RWPE2 (cell line): ENCODE measurements at regions not wholly inside any gene's neighbourhood (a gene's known extent, or its start where the extent isn't known, plus 50 kb on each side); places are given as distances from the start of the nearest gene placed in this dataset.

Experiments used
- ATAC-seq: fragments of 200-7000 bp; cut with Tn5 transposase; 3 replicates; pipeline ENCODE4 v1.9.1; 2021; ENCODE audit warnings: low read depth
- DNase-seq: peaks from one replicate; pipeline ENCODE4 v3.0.0-alpha.2; 2020; ENCODE audit warnings: low spot score
- H3K27ac ChIP-seq: fragments of 450-650 bp; 2 replicates; pipeline ENCODE4 v1.5.1; 2017; ENCODE audit warnings: mild to moderate bottlenecking; ENCODE audit not compliant: poor library complexity, severe bottlenecking
- H3K27me3 ChIP-seq: fragments of 250-450 bp; sonication (Bioruptor Pico); 2 replicates; pipeline ENCODE4 v1.5.1; 2021; ENCODE audit warnings: mild to moderate bottlenecking, moderate library complexity; ENCODE audit not compliant: insufficient read depth, poor library complexity, severe bottlenecking
- H3K36me3 ChIP-seq: fragments of 250-450 bp; sonication (Bioruptor Pico); 2 replicates; pipeline ENCODE4 v1.5.1; 2020; ENCODE audit warnings: low read depth, mild to moderate bottlenecking, moderate library complexity
- H3K4me1 ChIP-seq: fragments of 250-450 bp; sonication (Bioruptor Pico); 2 replicates; pipeline ENCODE4 v1.5.1; 2021; ENCODE audit warnings: mild to moderate bottlenecking, moderate library complexity; ENCODE audit not compliant: insufficient read depth, poor library complexity, severe bottlenecking
- H3K4me3 ChIP-seq: fragments of 250-450 bp; sonication (Bioruptor Pico); 2 replicates; pipeline ENCODE4 v1.5.1; 2021; ENCODE audit warnings: mild to moderate bottlenecking, moderate library complexity; ENCODE audit not compliant: severe bottlenecking
- H3K9me3 ChIP-seq: fragments of 250-450 bp; sonication (Bioruptor Pico); 2 replicates; pipeline ENCODE4 v1.5.1; 2021; ENCODE audit warnings: mild to moderate bottlenecking, moderate library complexity; ENCODE audit not compliant: severe bottlenecking
- TF ChIP-seq, protein P1 (sequence below): fragments of 450-650 bp; IDR thresholded peaks from one replicate; pipeline ENCODE4 v1.5.1; 2017; ENCODE audit warnings: mild to moderate bottlenecking, moderate library complexity; ENCODE audit not compliant: poor library complexity, severe bottlenecking

DNA sequence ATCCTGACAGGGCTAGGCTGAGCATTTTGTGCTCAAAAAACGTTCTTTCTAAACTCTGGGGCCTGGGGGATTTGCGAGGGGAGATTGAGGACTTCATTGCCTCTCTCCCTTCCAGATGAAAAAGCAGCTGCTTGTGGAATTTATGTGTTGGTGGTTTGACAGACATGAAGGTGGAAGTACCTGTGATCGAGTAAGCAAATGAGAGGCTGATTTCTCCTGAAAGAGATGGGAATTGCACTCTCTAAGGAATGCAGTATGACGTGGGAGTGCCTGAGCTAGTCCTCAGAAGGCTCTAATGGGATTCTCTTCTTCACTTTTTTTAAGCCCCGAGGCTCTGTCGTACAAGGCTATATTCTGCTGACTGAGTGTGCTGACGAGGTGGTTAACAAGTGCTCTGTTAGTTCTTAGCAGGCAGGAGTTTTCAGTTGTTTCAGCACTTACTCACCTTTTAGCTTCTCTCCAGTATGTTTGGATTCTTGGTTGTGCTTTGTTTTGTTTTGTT lies 426.8 kb upstream of the CNKSR2 start:
- DNase-seq (no peak), ATAC-seq (0 out of 3 replicates have a peak, but pooled peaks have one; percentile 25)
- Histone ChIP-seq H3K27ac (no peak overlapping the region), H3K27me3 (no peaks in the 10 kb centered on the region), H3K4me1 (no peaks in the 10 kb centered on the region), H3K9me3 (no peaks in the 10 kb centered on the region), H3K36me3 (no peaks in the 10 kb centered on the region), H3K4me3 (no peak overlapping the region)
- TF ChIP-seq, protein P1, sequence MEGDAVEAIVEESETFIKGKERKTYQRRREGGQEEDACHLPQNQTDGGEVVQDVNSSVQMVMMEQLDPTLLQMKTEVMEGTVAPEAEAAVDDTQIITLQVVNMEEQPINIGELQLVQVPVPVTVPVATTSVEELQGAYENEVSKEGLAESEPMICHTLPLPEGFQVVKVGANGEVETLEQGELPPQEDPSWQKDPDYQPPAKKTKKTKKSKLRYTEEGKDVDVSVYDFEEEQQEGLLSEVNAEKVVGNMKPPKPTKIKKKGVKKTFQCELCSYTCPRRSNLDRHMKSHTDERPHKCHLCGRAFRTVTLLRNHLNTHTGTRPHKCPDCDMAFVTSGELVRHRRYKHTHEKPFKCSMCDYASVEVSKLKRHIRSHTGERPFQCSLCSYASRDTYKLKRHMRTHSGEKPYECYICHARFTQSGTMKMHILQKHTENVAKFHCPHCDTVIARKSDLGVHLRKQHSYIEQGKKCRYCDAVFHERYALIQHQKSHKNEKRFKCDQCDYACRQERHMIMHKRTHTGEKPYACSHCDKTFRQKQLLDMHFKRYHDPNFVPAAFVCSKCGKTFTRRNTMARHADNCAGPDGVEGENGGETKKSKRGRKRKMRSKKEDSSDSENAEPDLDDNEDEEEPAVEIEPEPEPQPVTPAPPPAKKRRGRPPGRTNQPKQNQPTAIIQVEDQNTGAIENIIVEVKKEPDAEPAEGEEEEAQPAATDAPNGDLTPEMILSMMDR, result no peak

DNA sequence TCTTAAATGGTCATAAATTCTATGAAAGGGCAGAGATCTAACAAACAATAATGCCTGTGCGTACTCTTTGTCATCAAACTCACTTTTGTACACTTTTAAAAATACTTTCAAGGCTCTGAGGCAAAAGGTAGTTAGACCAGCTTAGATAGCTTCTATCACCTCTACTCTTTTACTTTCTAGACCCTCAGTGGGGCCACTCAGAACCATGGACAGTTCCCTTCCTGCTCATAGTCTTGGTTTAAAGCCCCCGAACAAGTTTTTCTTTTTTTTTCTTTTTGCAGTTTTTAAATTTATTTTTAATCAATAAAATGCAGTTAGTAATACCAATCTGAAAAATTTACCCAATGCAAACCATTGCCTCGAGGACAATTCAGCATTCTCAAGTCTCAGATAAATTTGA lies 460.5 kb upstream of the CNKSR2 start:
- no peak for DNase-seq
- H3K27ac ChIP-seq, result no peak overlapping the region
- H3K4me1 ChIP-seq, result no peaks in the 10 kb centered on the region
- TF ChIP-seq, protein P1, result no peak
- no peak for ATAC-seq
- no peaks in the 10 kb centered on the region for H3K9me3 ChIP-seq
- H3K36me3 ChIP-seq, result no peaks in the 10 kb centered on the region
- H3K27me3 ChIP-seq, result no peaks in the 10 kb centered on the region
- H3K4me3 ChIP-seq, result no peak overlapping the region

DNA sequence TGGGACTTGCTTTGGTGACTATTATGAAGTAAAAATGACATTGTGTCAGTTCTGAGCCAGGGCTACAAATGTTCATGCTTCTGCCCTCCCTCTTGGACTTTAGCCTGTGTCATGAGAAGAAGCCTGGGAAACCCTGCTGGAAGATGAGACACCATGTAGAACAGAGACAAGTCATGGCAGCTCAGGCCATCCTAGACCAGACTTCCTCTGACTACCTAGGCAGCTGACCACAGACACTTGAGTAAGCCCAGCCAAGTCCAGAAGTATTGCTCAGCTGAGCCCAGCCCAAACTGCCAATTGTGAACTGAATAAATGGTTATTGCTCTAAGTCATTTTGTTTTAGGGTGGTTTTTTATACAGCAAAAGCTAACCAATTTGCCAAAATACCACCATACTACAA lies 467.6 kb upstream of the CNKSR2 start:
- Histone ChIP-seq H3K27me3 (no peaks in the 10 kb centered on the region), H3K27ac (no peak overlapping the region), H3K4me3 (no peak overlapping the region), H3K9me3 (no peaks in the 10 kb centered on the region), H3K36me3 (no peaks in the 10 kb centered on the region), H3K4me1 (no peaks in the 10 kb centered on the region)
- peak; percentile 45; the same call in 2 of the 3 replicates for ATAC-seq
- no peak for DNase-seq
- TF ChIP-seq, protein P1, result no peak

DNA sequence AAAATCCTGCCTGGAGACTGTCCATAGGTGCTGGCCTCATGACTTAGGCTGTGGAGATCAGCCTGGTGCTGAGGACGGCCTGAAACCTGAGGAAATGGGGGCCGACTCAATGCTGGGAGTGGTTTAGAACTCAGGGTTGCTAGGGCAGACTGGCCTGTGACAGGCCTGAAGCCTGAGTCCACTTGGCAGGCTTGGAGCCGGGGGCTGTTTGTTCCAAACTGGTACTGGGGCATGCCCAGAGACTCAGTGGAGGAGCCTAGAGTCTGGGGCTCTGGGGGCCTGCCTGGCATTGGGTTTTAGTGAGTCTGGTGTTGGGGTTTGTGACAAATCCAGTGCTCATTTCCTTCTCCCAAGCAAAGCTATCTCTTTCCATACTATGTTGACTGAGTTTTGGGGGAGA lies 489.7 kb upstream of the CNKSR2 start:
- Histone ChIP-seq H3K36me3 (no peaks in the 10 kb centered on the region), H3K4me1 (no peaks in the 10 kb centered on the region), H3K4me3 (no peak overlapping the region), H3K27ac (no peak overlapping the region), H3K27me3 (no peaks in the 10 kb centered on the region), H3K9me3 (no peaks in the 10 kb centered on the region)
- ATAC-seq (no peak), DNase-seq (no peak)
- TF ChIP-seq, protein P1, result no peak

DNA sequence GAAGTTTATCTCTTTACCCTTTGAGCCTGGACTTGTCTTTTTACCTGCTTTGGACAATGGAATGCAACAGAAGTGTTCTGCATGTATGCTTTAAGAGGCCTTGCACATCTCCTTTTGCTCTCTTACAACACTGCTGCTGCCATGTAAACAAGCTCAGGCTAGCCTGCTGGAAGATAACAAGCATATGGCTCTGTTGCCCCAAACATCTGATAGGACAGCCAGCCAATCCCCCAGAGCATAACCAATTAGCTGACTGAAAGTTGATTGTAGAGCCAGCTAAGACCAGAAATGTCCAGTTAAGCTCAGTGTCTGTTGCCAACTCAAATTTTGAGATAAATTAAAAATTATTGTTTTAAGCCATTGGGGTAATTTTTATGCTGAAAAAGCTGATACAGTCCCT lies 510.6 kb upstream of the CNKSR2 start:
- Histone ChIP-seq H3K36me3 (no peaks in the 10 kb centered on the region), H3K4me3 (no peak overlapping the region), H3K4me1 (no peaks in the 10 kb centered on the region), H3K9me3 (no peaks in the 10 kb centered on the region), H3K27me3 (no peaks in the 10 kb centered on the region), H3K27ac (no peak overlapping the region)
- no peak for ATAC-seq
- DNase-seq, result no peak
- TF ChIP-seq, protein P1, result no peak
